ENCODE measurements at regions not wholly inside any gene's neighbourhood (a gene's known extent, or its start where the extent isn't known, plus 50 kb on each side); places are given as distances from the start of the nearest gene placed in this dataset.

GRCh38 chr1:81125672-81126071 is 675.1 kb upstream of the ADGRL2 start:
- TF ChIP-seq CTCF (IDR thresholded peaks at IDR 0.05) (no peak), POLR2A (IDR thresholded peaks at IDR 0.05) (no peak)

Measured in breast epithelium (tissue), 3 donors.